ENCODE measurements at regions not wholly inside any gene's neighbourhood (a gene's known extent, or its start where the extent isn't known, plus 50 kb on each side); places are given as distances from the start of the nearest gene placed in this dataset.
"Not testable (repeated sequence)": the region's sequence is repeated elsewhere in the genome, so short reads cannot be mapped to it uniquely, and the experiment has no call there.

DNA sequence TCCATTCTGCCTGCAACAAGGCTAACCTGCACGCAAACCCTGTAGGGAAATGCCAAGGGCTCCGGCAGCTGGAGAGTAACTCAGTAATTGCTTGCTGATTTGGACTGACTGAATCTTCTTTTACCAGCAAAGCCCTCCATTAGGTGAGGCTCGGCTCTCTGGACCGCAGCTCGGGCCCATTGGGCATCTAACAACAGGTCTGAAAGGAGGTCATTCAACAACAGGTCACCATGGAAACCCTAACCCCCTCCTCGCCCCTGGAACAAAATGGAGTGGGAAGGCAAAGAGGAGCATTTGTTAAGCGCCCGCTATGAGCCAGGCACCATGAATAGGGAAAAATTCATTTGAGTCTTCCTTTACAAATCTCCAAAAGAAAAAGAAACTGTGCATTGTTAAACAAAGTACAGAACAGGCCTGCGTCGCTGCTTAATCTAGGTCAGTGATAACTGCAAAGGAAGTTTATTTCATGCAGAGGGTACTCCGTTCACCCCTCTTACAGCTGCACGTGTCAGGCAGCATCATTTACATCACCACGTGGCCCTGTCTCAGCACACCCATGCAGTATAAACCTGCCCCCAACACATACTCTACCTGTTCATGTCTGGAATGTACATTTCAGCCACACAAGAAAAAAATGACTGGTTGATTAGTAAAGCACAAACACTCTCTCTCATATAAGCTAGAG is 248.8 kb upstream of the NEBL start:
- DNase-seq (ENCODE audit: low read depth in 2 of 2) = no peak

DNA sequence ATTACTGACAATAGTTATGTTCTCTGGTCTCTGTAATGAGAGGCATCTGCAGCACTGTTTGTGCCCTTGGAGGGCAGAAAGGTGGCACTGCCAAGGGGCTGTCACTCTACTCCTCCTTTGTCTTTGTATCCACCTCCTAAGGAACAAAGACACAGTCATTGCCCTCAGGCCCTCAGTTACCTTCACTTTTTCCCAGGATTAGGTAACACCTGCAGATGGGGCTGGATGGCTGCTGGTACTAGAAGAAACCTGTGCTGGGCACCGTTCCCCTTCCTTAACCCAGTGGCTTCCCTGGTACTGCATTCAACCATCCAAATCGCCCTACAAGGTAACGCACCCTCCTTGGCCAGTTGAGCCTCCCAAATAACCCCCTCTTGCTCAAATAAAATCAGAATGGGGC is 246.9 kb upstream of the NEBL start:
- DNase-seq (ENCODE audit: low read depth in 2 of 2) = no peak

DNA sequence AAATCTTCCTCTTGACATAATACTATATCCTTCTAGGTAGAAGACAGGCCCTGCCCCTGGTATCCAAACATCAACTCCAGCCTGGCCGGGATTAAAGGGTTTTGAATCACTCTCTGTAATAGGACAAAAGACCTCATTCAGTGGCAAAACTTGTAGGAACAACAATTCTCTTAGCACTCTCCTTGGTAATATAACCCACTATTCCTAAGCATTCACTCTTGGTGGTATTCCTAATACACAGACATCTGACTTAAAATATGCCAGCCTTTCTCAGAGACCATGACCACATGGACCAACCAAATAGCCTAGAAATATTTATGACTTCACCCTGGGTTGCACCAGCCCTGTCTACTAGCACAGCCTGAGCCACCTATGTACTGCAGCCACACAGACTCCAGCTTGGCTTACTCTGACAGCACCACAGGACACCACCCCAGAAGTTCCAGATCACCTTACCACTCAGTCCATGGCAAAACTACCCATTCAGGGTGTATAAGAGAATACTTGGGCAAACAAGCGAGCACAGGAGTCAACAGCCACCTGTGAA is 244.9 kb upstream of the NEBL start:
- DNase-seq (ENCODE audit: low read depth in 2 of 2) = no peak

DNA sequence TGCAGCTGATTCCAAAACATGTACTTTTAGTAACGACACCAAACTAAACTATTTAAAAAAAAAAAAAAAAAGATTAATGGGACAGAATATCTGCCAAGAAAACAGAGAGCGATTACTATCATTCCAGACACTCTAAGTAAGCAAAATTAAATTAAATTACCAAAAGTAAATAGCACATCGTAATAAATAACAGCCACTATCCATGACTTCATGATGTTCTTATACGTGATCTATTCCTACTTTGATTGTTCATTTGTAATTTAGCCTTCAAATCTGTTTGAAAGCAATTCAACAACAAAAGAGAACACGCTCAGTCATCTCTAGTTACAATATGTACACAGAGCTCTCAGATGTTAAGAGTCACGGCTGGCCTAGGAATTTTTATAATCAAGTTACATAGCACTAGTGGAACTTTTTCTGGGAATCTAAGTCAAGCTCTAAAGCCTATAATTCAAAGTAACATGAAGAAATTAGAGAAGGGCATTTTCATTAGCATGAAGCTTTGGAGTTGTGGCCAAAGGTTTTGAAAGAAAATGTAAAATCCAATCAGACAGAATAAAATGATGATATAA is 241.7 kb upstream of the NEBL start:
- no peak for DNase-seq (ENCODE audit: low read depth in 2 of 2)

DNA sequence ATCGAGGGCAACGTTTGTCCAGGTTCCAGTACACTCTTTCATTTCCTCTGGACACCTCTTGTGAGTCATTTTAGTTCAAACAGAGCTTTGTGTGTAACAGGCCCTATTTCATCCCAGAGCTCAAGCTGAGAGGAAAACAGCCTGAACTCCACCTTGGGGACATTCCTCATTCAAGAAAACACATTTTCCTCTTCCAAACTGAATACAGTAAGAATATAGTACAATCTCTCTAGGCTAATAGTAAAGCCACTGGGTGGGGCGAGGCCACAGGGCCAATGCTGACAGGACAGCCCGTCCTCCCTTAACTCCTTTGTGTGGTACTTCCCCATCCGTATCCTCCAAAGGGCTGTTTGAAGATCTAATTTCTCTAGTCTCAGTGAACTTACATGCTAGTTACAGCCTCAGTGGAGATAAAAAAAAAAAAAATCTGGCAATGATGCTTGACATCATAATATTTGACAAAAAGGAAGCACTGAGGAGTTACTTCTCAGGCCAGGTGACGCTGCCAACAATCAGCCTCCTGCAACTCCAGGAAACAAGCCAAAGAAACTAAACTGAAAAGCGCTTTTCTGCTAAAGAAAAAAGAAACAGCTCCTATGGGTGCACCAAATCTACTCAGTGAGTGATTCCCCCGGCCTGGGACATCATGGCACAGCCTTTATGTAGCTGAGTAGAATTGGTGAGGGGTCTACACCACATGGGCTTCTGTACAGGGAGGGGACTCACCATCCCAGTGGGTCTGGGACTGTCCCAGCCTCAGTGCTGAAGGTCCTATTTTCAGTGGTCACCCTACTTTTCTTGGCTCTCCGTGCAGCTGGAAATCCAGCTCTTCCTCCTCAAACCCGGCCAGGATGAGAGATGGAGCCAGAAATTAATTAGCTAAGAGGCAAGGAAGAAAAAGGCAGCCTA is 238.2 kb upstream of the NEBL start:
- DNase-seq (ENCODE audit: low read depth in 2 of 2) = peak in 1 of 2 donors; percentile 36

DNA sequence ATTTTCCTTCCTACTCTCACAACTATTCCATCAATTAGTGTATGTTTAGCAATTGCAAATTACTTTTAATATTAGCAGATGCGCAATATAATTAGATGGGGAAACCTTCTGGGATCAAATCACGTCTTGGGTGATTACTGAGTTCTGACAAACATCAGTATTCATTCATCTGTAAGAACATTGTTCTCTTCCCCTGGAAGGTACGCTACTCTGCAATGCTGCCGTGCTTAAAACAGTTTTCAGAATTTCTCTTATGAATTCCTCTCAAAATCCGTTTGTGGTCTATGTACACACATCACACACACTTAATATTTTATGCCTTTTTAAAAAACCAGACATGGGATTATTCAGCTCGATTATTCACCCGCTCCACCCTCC is 237.5 kb upstream of the NEBL start:
- no peak for DNase-seq (ENCODE audit: low read depth in 2 of 2)

DNA sequence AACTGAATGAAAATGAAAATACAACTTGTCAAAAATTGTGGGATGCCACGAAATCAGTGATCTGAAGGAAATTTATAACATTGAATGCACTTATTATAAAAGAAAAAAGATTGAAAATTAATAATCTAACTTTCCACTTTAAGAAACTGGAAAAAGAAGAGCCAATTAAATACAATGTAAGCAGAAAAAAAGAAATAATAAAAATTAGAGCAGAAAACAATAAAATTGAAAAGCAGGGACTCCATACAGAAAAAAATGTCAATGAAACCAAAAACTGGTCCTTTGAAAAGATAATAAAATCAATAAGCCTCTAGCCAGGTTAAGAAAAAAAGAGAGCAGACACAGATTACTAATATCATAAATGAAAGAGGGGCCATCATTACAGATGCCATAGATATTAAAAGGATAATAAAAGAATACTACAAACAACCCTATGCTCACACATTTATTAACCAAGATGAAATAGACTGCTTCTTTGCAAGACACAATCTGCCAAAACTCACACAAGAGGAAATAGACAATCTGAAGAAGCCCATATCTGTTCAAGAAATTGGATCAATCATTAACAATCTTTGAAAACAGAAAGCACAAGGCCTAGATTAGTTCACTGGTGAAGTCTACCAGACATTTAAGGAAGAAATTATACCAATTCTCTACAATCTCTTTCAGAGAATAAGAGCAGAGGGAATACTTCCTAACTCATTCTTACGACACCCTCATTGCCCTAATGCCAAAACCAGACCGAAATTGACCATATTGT is 233.8 kb upstream of the NEBL start:
- no peak for DNase-seq (ENCODE audit: low read depth in 2 of 2)

DNA sequence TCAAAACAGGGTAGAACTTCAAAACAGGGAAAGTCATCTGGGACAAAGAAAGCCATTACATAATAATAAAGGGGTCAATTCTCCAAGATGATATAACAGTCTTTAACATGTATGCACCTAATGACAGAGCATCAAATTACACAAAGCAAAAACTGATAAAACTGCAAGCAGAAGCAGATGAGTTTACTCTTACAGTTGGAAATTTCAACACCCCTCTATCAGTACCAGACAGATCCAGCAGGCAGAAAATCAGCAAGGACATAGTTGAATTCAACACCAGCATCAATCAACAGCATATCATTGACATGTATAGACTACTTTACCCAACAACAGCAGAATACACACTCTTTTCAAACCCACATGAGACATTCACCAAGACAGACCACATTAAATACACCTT is 233.0 kb upstream of the NEBL start:
- no peak for DNase-seq (ENCODE audit: low read depth in 2 of 2)

DNA sequence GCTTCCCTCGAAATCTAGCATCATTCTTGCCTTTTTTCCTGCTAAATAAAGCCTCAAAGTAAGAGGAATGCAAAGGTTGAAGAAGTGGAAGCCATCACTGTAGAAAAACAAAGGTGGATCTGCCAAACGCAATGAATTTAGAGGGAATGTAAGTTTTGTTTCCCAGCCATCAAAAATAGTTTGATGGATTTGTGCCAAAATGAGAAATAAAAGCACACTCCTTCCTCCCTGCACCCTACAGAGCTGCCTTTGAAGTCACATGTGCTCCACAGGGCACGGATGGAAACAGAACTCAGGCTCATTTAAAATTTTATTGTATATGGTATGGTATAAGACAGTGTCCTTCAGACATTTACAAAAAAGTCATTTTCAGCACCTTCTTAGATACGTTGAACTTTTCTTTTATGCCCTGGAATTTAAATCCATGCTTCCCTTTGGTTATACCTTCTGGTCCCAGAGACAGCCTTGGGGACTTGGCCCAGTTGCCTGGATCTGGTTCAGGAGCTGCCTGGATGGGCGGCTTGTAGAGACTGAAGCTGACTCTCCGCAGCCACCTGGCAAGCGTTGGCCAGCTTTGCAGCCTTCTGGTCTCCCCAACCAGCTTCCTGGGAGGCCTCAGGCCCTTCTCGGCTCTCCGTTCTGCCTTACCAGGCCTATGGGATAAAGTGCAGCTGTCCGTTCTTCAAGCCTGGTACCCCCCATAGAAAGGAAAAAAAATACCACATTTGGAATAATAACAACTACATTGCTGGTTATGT is 228.5 kb upstream of the NEBL start:
- peak; percentile 18 to 22 for DNase-seq (ENCODE audit: low read depth in 2 of 2)

DNA sequence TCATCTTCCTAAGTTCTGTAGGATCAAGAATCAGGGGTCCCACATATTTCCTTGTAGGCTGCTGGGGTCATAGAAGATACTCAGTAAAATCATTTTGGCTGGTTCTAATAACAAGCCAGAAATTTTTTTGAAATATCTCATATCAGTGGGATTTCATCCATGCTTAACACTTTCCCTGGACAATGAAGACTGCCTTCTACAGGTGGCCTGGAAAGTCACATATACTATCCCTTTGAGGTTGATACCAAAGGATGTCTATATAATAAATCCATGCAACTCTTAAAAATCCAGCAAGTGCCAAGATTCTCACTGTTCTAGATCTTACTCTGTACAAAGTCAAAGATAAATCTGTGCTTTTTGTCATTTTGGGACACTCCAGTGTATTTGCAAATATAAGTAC is 225.8 kb upstream of the NEBL start:
- no peak for DNase-seq (ENCODE audit: low read depth in 2 of 2)

DNA sequence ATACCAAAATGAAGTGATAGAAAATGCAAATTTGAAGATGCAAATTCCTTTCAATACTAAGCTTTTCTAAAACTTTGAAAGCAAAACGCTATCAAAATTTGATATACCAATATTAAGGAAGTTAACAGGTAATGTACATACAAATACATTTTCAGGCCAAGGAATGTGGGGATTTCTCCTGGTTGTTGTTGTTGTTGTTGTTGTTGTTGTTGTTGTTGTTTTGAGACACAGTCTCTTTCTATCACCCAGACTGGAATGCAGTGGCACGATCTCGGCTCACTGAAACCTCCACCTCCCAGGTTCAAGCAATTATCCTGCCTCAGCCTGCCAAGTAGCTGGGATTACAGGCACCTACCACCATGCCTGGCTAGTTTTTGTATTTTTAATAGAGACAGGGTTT is 224.7 kb upstream of the NEBL start:
- DNase-seq (ENCODE audit: low read depth in 2 of 2) = not testable (repeated sequence)

DNA sequence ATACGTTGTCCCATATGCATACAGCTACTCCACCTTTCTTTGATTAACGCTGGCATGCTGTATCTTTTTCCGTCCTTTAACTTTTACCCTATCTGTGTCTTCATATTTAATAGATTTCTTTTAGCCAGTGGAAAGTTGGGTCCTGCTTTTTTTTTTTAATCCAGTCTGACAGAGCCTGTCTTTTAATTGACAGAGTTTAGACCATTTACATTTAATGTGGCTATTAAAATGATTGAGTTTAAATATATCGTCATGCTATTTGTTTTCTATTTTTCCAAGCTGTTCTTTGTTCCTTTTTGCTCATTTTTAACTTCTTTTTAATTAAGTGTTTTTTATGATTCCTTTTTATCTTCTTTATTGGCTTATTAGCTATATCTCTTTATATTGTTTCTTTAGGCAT is 217.6 kb upstream of the NEBL start:
- DNase-seq (ENCODE audit: low read depth in 2 of 2) = no peak

DNA sequence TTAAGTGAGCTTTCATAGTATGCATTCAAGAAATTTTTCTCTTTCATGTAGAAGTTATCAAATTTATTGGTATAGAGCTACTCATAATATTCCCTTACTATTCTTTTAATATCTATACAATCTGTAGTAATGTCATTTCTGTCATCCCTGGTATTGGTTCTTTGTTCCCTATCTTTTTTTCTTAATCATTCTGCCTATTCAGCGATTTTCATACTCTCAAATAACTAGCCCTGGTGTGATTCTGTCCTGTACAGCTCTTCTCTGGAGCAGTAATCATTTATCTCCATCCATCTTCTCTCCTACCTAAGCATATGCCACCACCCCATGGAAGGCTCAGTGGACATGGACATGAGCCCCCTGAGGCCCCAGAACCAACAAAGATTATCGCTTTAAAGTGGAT is 213.2 kb upstream of the NEBL start:
- DNase-seq (ENCODE audit: low read depth in 2 of 2) = no peak

DNA sequence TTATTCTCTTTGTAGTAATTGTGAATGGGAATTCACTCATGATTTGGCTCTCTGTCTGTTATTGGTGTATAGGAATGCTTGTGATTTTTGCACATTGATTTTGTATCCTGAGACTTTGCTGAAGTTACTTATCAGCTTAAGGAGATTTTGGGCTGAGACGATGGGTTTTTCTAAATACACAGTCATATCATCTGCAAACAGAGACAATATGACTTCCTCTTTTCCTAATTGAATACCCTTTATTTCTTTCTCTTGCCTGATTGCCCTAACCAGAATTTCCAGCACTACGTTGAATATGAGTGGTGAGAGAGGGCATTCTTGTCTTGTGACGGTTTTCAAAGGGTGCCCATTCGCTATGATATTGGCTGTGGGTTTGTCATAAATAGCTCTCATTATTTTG is 209.8 kb upstream of the NEBL start:
- DNase-seq (ENCODE audit: low read depth in 2 of 2) = not testable (repeated sequence)

DNA sequence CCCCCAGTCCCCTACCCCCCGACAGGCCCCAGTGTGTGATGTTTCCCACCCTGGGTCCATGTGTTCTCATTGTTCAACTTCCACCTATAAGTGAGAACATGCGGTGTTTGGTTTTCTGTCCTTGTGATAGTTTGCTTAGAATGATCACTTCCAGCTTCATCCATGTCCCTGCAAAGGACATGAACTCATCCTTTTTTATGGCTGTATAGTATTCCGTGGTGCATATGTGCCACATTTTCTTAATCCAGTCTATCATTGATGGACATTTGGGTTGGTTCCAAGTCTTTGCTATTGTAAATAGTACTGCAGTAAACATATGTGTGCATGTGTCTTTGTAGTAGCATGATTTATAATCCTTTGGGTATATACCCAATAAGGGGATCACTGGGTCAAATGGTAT is 208.2 kb upstream of the NEBL start:
- DNase-seq (ENCODE audit: low read depth in 2 of 2) = not testable (repeated sequence)

DNA sequence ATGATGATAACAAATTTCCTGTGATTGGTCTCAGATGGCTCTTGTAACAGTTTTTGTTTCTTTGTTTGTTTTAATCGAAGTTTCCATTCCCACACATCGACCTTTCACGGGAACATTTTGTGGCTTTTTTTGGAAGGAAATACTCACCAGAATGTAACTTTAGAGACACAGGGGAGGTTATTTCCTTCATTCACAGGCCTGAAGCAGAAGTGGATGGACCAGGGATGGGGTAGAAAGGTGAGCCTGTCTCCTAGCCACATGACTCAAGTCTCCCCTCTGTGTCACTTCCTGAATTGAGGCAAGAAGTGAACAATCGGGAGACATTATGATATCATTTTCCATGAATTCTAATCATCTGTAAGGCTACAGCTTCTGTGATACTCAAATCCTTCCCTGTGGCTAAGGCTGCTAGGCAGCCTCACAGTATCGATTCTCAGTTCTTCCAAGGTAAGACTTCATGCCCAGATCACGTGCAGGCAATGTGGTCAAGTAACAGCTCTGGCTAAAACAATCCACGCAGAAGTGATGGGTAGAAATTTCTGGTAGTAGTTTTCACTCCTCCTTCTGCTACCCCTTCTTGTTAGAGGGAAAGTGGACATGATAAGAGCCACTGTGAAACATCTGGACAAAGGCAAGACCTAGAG is 203.9 kb upstream of the NEBL start:
- DNase-seq (ENCODE audit: low read depth in 2 of 2) = peak in 1 of 2 donors; percentile 67

DNA sequence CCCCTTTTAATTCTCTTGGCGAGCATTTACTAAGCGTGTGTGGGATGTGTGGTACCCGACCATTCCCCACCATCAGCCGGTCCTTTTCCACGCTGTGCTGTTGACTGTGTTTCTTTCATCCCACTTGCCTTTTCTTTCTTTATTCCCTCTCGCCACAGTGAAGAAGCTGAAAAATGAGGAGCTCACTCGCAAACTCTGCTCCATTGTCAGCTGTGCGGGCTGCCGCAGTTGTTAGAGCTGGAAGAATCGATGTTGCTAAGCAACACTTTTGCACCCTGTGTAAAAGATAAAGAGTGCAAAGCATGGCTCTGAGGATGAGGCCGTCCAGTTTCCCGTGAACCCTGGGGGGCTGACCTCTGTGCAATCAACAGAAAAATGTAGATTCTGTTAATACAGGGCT is 203.1 kb upstream of the NEBL start:
- no peak for DNase-seq (ENCODE audit: low read depth in 2 of 2)

DNA sequence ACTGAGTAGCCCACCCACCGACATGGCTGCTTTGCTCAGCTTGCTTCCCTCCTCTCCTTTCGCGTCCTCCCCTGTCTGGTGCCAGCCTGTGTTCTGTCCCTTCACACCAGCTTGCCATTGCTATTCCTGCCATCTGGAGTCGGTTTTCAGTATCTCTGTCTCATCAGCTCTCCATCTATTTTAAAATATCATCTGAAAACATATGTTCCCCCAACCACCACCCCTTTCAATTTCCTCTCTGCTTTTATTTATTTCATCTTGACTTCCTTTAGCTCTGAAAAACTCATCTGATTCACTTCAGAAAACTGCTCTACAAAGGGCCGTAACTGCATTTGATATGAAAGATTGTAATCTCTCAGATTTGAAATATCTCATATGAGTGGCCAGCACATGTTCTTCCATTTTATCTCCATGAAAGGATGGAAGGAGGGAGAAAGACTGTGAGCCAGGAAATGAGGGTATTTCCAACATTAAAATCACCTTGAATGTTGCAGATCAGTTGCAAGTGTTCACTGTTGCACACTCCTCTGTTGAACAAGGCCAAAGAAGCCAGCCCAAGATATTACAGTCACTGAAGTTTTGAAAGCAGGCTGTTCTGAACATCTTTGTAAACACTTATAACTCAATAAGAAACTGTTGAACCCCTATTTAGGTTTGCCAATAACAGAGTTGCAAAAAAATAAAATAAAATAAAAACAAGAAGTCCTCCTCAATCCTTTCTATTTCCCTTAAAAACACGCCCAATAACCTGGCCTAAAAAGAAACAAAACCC is 202.4 kb upstream of the NEBL start:
- no peak for DNase-seq (ENCODE audit: low read depth in 2 of 2)

DNA sequence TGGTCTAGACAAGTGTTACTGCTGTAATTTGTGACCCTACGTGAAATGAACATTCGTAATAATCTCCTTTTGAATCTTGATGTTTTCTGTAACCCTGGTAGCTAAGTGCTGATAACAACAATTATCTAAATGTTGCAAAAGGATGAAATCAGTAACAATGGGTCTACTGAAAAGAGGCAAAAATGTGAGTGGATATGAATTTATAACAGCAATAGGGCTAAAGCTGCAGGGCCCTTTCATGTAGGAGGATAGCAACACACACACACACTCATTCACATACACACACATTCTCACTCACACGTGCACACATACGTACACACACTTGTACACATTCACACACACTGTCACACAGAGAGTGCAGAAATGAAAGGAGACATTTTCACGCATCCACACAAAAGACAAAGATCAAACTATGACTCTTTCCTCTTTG is 200.8 kb upstream of the NEBL start:
- no peak for DNase-seq (ENCODE audit: low read depth in 2 of 2)

All from dermis microvascular lymphatic vessel endothelial cell (primary cell).